Body of pancreas (tissue), 4 donors: ENCODE measurements at regions not wholly inside any gene's neighbourhood (a gene's known extent, or its start where the extent isn't known, plus 50 kb on each side); places are given as distances from the start of the nearest gene placed in this dataset.

Experiments
- POLR2A ChIP-seq, 3 donors: fragments of 450-650 bp; IDR thresholded peaks; one replicate each; pipeline ENCODE4 v1.6.1; 2016; ENCODE audit warnings: antibody characterized with exemption in 3 of 3, mild to moderate bottlenecking in 2 of 3
- TF ChIP-seq, protein P1 (sequence below), 7 experiments: fragments of 450-650 bp in 4 of 7; fragments of 200-600 bp in 3 of 7; sonication (generic) in 3 of 7; IDR thresholded peaks; one replicate each; pipeline ENCODE4 v1.5.1; 2016 to 2019; ENCODE audit warnings: antibody characterized with exemption in 7 of 7

DNA sequence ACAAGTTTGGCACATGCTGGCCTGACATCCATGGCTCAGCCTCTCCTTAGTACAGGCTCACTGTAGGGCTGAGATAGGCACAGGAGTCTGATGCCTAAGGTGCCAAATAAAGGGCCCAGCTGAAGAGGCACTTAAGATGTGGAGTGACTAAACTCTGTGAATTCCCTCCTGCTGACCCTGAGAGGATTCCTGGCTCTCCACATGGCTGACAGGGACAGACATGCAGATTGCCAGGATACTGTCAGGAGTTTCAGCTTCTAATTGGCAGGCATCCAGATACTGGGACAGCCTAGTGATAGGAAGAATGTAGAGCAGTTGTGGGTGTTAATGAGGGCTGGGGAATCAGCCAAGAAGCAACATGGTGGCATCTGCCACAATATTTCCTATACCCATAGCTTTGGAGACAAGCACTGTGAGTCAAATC, 558.7 kb downstream of the INSC start:
- TF ChIP-seq, protein P1, sequence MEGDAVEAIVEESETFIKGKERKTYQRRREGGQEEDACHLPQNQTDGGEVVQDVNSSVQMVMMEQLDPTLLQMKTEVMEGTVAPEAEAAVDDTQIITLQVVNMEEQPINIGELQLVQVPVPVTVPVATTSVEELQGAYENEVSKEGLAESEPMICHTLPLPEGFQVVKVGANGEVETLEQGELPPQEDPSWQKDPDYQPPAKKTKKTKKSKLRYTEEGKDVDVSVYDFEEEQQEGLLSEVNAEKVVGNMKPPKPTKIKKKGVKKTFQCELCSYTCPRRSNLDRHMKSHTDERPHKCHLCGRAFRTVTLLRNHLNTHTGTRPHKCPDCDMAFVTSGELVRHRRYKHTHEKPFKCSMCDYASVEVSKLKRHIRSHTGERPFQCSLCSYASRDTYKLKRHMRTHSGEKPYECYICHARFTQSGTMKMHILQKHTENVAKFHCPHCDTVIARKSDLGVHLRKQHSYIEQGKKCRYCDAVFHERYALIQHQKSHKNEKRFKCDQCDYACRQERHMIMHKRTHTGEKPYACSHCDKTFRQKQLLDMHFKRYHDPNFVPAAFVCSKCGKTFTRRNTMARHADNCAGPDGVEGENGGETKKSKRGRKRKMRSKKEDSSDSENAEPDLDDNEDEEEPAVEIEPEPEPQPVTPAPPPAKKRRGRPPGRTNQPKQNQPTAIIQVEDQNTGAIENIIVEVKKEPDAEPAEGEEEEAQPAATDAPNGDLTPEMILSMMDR (IDR thresholded peaks at IDR 0.05) = no peak
- no peak for TF ChIP-seq POLR2A (IDR thresholded peaks at IDR 0.05)
